ENCODE measurements at regions not wholly inside any gene's neighbourhood (a gene's known extent, or its start where the extent isn't known, plus 50 kb on each side); places are given as distances from the start of the nearest gene placed in this dataset.
A peak's percentile ranks its signal among the peaks of the same experiment; 100 is the strongest.

DNA sequence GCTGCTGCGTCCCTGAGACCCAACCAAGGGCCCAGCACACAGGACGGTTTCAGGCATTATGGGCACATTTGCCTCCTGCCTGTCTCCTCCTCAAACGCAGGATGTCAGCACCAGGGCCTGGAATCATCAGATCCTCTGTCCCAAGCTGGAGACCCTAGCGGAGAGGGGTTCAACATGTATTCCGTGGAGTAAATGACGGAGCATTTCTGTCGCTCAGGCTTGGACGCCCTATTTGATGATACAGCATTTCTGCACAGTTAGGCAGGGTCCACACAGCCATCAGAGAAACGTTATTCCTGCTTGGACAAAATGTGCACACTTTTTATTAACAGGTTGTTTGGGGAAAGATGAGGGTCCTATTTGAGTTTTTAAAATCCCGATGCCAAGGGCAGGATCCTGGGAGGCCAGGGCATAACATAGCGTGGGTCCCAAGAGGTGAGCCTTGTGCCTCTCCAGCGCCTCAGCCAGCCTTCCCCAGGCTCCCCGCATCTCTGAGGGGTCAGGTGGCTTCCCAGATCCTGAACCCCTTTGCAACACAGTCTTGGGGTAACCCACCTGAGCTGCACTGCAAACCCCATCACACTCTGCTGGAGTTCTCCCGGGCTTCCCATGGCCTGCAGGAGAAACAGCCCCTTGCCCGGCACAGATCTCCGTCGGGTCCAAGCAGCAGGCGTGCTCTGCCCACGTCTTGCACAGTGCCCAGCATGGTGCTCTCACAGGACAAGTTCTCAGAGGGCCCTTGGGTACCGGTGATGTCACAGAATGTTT, 319.7 kb upstream of the MYT1L start:
- DNase-seq: no peak

DNA sequence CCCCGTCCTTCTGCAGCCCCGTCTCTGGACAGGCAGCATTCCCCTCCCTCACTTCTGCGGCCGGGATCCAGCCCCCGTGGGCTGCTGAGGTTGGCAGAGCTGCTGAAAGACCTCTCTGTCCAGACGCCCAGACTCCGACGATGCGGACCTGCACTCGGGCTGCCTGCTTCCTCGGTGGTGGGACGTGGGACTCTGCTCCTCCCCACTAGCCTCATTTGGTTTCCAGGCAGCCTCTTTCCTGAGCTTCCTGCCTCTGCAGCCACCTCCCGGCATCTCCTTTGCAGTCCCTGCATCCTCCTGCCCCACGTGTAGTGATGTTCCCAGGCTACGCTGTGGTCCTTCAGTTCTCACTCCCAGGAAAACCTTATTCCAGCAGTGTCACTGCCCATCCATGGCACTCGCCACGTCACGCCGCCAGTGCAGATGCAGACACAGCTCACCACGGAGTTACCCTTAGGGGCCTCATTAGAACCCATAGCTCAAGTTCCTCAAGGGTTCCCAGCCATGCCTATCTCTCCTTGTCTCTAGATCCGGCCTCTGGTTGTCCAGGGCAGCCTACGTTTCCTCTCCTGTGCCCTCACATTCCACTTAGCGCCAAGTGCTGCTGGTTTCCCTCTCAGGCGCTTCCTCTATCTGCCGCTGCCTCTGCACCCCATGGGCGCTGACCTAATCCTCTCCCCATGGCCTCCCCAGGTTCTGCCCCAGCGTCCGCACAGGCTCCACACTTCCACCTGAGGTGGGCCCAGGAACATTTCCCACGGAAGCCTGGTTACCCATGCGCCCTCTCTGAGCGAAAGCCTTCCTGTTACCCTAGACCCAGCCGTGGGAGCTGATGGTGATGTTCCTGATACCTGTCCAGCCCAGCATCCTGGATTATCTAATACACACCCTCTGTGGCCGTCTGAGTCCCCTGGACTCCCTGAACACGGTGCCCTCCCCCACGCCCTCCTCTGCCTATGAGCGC, 318.3 kb upstream of the MYT1L start:
- DNase-seq: no peak

DNA sequence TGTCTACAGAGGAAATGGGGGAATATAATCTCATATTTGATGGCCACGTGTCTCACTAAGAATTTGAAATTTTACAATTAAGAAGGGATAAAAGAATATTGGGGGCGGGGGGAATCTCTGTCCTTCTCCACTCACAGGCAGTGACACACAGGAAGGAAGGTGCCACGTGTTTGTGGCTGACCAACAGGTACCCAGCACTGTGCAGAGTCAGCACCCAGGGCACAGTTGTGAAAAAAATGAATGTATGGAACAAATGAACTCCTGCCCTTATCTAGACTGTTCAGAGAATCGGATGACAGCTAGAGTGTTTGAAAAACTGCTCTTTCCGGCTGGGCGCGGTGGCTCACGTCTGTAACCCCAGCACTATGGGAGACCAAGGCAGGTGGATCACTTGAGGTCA, 317.0 kb upstream of the MYT1L start:
- DNase-seq: peak; percentile 6

DNA sequence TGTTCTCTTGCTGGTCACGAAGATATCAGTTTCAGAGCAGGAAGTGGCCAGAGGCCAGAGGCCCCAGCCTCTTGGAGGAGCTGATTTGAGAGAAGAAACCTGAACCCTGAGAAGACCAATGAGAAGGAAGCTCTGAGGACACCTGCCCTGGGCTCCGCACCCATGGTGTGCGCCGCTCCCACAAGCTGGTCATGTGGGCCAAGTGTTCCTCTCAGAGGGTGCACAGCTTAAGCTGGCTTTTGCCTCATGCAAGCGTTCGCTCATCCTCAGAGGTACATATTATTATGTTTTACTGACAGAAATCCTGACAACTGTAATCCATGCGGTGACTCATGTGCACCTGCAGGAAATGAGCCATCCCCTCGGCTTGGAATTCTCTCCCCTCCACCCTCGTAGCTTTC, 316.1 kb upstream of the MYT1L start:
- DNase-seq: peak; percentile 15

DNA sequence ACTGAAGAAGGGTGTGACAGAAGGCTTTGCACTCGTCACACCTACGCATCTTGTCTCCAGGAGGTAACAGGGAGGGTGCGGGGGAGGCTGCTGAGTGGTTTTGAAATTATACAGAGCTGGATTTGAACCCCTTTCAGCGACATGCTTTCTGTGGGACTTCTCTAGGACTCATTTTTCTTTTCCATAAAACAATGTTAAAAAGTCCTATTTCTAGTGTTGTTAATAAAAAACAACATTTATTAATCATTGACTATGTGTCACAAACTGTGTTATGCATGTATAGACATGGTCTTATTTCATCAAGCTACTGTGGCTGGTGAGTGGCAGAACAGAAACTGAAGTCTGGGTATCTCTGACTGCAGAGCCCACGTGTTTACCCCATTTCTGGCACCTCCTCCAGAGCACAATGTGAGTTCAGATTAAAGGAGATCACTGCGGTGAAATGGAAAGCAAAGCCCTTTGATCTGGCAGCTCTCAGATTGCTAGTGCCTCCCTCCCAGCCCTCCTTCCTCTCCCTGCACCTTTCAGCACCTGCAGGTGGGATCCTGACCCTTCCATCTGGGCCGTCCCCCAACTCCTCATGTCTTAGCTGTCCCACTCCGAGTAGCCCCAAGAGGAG, 315.5 kb upstream of the MYT1L start:
- peak; percentile 21 for DNase-seq

DNA sequence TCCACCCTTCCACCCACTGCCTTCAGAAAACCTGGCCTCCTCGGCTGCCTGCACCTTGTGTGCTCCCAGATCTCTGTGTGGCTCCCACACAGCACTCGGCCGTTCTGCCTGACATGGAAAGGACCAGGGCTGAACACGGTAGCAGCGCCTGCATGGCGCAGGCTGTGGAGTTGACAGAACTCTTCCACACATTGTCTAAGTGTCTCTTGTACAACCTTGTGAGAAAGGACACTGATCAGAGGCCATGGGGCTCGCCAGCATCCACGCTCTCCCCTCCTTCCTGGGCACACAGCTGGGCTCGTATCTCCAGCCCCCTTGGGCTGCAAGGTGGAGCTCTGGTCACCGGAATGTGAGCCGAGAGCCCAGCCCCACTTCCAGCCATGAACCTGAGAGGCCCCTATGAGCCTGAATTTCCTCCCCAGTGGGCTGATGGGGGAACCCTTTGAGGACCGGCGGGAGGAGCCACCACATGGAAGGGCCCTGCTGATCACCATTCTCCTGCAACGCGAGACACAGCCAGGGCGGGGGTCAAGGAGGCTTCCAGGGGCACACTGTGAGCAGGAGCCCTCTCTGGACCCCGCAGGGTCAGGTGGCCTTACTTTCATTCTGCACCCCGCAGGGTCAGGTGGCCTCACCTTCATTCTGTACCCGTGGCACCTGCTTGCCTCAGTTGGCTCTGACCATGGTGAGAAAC, 314.2 kb upstream of the MYT1L start:
- peak; percentile 2 for DNase-seq

DNA sequence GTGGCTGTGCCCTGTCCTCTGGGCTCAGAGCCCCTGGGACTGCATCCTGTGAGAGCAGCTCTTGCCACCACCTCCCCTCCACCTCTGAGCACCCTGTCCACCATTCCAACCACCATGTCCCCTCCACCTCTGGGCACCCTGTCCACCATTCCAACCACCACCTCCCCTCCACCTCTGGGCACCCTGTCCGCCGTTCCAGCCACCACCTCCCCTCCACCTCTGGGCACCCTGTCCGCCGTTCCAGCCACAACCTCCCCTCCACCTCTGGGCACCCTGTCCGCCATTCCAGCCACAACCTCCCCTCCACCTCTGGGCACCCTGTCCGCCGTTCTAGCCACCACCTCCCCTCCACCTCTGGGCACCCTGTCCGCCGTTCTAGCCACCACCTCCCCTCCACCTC, 313.7 kb upstream of the MYT1L start:
- DNase-seq: peak; percentile 2

DNA sequence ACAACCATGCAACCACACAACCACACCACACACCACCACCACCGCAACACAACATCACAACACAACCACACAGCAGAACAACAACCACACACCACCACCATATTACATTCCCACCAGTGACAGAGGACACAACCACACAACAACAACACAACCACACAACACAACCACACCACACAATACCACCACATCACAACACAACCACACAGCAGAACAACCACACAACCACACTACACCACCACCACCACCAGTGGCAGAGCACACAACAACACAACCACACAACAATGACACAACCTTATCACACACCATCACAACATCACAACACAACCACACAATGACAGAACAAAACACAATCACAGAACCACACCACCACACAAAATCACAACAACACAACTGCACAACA, 313.0 kb upstream of the MYT1L start:
- DNase-seq: no peak

DNA sequence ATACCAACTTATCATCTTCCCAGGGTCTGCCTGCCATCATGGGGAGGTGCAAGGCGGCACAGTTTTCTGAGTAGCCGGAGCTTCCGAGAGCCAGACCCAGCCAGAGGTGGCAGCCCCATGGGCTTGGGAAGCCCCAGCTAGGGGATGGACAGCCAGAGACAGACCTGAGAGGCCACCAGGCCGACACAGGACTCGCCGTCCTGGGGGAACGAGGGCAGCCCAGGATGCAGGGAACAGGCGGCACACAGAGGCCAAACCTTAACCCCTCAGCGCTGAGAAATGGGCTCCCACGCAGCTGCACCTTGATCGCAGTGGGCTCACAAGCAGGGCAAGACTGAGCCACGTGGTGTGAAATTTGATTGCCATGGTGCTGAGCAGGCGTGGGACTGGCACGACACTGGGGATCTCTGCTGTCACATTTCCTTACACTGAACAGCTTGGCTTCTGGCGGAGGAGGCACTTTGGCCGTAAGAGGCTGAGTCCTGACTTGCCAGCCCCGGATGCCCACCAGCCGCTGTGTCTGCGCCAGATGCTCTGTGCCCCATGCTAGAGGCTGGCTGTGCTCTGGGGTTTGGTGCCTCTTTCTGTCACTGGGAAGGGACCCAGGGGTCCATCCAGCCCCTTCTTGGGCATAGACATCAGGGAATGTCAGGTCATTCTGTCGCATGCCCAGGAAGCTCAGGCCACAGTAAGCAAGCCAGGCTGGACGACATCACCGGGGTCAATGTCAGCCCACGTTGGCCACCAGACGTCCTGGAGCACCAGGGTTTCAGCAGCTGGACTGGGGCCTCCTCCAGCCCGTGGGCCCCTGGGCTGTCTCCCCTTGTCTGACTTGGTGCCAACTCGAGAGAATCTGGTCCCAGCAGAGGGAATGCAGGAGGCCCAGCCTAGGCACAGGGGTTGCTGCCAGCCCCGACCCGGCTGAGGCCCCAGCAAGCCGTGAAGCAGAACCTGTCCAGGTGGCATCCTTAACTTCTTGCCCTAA, 312.1 kb upstream of the MYT1L start:
- DNase-seq: no peak

DNA sequence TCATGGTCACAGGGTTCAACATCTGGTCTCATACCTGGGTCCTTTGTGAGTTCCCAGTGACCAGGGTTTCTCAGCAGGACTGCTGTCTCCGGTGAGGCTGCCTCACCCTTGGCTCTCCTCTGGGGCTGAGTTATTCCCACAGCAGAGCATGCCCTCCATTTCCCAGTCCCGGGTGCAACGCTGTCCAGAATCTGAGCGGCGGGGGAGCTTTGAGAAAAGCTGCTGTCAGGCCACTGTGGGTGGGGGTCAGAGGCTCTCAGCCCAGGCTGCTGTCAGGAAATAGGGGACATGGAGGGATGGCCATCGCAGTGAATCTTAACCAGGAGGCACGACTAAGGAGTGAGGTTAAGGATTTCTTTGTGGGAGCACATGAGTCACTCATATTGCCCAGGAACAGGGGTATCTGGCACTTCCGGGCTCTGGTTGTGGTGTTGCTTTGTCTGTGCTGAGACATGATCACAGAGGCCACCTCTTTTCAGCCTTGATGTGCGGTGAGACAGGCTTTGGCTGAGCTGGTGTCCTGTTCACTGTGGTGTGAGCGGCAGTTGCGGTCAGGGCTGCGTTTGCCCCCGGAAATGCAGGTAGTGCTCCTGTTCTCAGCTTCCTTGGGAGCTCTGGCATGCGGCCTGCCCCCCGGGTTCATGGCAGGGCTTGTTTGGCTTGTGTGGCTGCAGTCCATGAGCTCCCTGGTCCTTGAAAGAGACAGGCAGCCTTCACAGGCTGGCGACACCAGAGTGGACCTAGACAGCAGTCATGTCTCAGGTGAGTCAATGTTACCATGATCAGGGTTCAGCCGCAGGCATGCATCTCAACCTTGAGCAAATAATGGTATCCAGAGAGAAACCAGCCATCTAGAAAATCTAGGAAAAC, 310.7 kb upstream of the MYT1L start:
- DNase-seq: no peak

DNA sequence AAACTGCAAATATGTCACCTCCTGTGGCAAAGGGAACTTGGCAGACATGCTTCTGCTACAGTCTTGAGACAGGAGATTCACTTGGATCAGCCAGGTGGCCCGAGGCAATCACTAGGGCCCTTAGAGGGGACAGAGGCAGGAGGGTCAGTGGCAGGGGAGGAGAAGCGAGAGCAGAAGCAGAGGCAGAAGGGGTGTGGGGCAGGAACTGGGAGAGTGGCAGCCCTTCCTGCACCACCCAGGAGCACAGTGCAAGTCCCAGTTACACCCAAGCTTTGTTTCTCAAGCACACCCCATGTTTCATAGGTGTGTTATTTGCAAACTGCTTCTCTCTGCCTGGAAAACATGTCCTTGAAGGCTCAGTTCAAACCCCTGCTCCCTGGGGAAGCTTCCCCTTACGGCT, 309.7 kb upstream of the MYT1L start:
- DNase-seq: no peak

DNA sequence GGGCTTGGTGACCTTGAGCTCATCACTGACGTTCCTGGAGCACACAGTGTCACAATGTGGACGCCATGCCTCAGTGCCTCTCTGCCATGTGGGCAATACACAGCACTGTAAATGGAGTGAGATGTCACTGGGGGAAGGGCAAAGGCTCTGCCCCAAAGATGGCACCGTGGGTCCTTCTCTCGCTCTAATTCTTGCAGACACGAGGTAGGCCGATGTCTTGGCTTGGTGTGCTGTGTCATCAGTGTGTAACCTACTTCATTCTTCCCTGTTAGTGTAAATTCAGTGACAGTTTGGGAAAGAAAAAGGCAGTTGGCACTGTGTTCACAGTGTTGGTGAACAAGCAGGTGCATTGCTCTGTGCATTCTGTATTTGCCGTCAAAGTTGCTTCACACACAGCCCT, 309.3 kb upstream of the MYT1L start:
- DNase-seq: no peak

DNA sequence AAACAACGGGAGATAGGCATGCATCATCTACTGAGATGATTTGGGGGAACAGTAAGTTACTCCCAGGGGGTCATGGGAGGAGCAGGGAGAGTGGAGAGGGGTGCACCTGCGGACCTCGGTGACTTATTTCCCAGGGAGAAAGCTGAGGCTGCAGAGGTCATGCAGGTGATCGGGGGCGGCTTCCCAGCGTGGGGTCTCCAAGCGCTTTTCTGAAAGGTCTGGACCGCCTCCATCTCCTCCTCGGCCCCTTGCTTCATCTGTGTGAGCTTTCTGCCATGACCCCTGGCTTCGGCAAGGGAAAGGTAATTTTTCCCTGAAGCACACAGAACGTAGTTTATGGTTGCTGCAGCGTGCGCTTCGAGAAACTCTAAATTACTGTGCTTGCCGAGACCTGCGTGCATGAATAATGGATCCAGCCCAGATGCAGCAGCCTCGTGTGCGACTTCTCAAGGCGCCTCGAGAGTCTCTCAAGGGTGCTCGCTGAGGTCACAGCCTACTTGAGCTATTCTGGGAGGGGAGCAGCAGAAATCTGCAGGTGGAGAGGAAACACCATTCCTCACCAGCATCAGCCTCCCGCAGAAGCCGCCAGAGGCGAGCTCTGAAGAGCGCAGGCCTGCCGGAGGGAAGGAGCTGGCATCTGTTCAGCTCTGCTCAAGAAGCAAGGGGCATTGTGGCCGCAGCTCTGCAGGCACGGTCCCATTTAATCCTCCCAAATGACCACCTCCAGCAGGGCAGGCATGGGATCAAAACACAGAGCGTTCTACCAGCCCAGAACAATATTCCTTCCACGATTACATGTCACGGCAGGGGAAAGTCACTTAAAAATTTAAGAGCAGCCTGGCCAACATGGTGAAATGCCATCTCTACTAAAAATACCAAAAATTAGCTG, 308.4 kb upstream of the MYT1L start:
- no peak for DNase-seq

DNA sequence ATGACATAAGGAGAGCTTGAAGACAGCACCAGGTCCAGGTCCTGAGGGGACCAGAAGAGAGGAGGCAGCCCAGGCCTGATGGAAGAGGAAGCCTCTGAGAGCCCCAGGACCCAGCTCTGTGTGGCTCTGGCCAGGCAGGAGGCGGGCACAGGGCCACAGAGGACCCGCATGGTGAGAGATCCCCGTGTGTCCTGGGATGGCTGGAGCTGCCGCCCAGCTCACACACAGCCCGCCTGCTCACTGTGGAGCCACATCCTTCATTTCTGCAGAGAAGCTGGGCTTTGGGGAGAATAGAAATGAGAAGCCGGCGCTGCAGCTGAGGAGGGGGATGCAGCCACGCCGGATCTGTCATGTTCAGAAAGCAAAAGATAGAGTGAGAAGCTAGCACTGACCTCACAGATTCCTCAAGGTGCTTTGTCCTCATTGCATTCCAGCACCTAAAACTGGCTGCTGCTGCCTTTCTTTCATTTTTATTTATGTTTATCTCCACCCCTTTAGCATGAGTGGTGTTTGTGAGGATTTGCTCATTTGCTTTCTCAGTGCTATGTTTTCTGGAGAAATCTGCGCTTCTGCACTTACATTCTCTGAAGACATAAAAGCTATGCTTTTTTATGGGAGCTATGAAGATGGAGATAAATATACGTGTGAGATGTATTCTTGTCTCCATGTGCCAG, 307.6 kb upstream of the MYT1L start:
- no peak for DNase-seq

DNA sequence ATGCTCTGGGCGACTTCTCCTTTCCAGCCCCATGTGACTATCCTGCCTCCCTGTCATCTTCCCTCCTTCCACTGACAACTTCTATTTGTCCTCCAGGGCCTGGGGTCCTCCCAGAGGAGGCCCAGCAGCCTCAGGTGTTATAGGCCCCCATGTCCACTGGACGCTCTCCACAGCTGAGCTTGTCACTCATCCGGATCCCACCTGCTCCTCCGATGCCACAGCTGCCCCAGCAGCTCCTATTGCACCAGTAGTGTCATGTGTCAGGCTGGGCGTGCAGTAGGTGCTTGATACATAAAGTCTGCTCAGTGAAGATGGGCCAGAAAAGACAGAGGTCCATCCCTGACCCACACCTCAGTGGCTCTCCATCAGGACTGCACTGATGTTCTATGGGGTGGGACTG, 305.7 kb upstream of the MYT1L start:
- DNase-seq: no peak

DNA sequence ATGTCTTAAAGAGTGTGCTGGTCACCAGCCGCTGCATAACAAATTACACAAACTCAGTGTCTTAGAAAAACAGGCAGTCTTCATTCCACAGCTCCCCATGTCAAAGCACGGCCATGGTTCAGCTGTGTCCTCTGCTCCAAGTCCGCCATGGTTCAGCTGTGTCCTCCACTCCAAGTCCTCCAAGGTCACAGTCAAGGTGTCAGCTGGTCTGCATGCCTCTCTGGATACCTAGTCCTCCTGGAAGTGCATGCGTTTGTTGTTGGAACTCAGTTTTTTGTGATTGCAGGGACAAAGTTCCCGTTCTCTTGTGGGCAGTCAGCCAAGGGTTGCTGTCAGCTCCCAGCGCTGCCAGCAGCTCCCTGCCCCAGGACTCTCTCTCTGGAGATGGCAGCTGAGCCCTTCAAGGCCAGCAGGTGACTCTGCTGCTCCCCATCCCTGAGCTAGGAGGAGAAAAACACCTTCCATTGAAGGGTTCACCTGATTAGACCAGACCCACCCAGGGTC, 304.0 kb upstream of the MYT1L start:
- no peak for DNase-seq

DNA sequence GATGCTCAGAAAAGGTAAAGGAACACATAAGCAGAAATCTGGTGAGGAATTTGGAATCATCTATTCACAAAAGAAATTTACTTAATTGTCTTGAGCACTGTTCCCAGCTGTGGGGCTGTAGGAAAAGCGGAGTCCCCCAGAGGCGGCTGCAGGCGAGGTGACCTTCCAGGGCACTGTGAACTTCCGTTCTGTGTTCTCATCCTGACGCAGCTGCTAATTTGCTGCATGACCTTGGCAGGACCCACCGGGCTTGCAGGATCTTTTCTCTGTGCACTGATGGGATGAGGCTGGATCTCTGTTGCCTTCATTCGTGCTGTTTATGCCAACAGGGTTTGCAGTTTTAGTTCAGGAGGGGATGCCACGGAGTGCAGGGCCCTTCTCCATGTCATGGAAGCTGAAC, 301.9 kb upstream of the MYT1L start:
- no peak for DNase-seq

DNA sequence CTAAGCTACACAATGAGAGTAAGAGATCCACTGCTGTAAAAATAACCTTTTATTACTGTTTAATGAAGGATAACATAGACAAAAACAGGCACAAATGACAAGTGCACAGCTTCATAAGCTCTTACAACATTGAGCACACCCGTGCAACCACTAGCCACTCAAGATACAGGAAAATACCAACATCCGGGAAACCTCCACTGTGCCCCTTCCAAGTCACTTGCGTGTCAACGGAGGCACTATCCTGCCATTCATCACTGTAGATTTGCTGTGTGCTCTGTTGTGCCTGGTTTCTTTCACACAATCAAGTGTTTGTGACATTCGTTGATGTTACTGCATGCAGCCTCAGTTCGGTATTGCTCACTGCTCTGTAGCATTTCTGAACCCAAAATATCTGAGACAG, 292.9 kb upstream of the MYT1L start:
- no peak for DNase-seq

DNA sequence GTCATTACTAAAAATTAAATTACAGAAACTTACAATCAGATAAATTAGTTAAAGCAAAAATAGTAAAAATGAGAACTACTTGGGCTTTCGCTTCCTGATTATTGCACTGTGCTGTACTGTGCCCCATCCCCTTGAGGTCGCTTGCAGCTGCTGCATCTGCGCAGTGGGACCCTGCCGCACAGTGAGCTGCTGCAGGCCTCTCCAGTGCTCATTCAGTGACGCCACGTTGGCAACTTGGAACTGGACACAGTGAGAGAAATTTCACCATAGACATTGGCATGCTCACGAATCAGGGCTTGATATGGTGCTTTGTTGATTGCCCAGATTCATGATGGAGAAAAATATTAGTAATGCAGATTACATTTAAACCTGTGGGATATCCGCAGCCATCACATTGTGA, 290.8 kb upstream of the MYT1L start:
- DNase-seq: no peak

All from right forelimb (tissue), 1 donor.